ENCODE measurements at regions not wholly inside any gene's neighbourhood (a gene's known extent, or its start where the extent isn't known, plus 50 kb on each side); places are given as distances from the start of the nearest gene placed in this dataset.

DNA sequence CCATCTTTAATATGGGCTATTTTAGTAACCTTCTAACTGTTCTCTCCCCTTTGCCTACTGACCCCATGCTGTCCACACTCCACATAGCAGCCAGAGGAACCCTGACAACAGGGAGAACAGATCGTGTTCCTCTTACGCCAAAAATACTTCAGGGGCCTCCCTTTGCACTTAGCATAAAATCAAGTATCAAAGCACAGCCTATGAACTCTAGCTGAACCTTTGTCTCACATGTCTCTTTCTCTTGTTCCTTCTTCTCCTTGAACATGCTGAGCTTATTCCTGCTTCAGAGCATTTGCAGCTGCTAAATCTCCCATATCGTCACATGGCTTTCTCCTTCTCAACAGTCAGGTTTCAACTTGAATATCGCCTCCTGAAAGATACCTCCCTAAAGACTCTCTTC is 698.8 kb upstream of the C9orf72 start:
- TF ChIP-seq POLR2A (IDR thresholded peaks at IDR 0.05; ENCODE audit: low read depth, low read length) (no peak), RFX5 (IDR thresholded peaks at IDR 0.05; ENCODE audit: low read depth, low read length) (no peak), NFE2L2 (IDR thresholded peaks at IDR 0.05; ENCODE audit: low read depth, low read length) (no peak), MAFK (IDR thresholded peaks at IDR 0.05; ENCODE audit: low read depth, low read length) (no peak), SMC3 (IDR thresholded peaks at IDR 0.05; ENCODE audit: low read depth, low read length) (no peak)
- TF ChIP-seq, protein P1, sequence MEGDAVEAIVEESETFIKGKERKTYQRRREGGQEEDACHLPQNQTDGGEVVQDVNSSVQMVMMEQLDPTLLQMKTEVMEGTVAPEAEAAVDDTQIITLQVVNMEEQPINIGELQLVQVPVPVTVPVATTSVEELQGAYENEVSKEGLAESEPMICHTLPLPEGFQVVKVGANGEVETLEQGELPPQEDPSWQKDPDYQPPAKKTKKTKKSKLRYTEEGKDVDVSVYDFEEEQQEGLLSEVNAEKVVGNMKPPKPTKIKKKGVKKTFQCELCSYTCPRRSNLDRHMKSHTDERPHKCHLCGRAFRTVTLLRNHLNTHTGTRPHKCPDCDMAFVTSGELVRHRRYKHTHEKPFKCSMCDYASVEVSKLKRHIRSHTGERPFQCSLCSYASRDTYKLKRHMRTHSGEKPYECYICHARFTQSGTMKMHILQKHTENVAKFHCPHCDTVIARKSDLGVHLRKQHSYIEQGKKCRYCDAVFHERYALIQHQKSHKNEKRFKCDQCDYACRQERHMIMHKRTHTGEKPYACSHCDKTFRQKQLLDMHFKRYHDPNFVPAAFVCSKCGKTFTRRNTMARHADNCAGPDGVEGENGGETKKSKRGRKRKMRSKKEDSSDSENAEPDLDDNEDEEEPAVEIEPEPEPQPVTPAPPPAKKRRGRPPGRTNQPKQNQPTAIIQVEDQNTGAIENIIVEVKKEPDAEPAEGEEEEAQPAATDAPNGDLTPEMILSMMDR (conservative IDR thresholded peaks at IDR 0.05; ENCODE audit: low read depth, low read length): no peak
- TF ChIP-seq, protein P2, sequence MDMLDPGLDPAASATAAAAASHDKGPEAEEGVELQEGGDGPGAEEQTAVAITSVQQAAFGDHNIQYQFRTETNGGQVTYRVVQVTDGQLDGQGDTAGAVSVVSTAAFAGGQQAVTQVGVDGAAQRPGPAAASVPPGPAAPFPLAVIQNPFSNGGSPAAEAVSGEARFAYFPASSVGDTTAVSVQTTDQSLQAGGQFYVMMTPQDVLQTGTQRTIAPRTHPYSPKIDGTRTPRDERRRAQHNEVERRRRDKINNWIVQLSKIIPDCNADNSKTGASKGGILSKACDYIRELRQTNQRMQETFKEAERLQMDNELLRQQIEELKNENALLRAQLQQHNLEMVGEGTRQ (IDR thresholded peaks at IDR 0.05; ENCODE audit: low read depth, low read length): no peak
